Upper lobe of right lung (tissue), 1 donor: ENCODE measurements at regions not wholly inside any gene's neighbourhood (a gene's known extent, or its start where the extent isn't known, plus 50 kb on each side); places are given as distances from the start of the nearest gene placed in this dataset.

Experiments used
- ATAC-seq: fragments of 200-7000 bp; cut with Tn5 transposase; one replicate; pipeline ENCODE4 v1.9.1; 2020; ENCODE audit warnings: mild to moderate bottlenecking, moderate library complexity
- DNase-seq: peaks from one replicate; pipeline ENCODE4 v3.0.0-alpha.2; 2020
- H3K27ac ChIP-seq: fragments of 200-600 bp; one replicate; pipeline ENCODE4 v1.8.0; 2022
- H3K27me3 ChIP-seq: fragments of 200-600 bp; one replicate; pipeline ENCODE4 v1.8.0; 2022; ENCODE audit warnings: mild to moderate bottlenecking
- H3K36me3 ChIP-seq: fragments of 200-600 bp; one replicate; pipeline ENCODE4 v1.8.0; 2022
- H3K4me1 ChIP-seq: fragments of 200-600 bp; one replicate; pipeline ENCODE4 v1.8.0; 2022
- H3K4me3 ChIP-seq: fragments of 200-600 bp; one replicate; pipeline ENCODE4 v1.8.0; 2022; ENCODE audit warnings: mild to moderate bottlenecking
- H3K9me3 ChIP-seq: fragments of 200-600 bp; one replicate; pipeline ENCODE4 v1.8.0; 2022
- intact Hi-C: fragments of 100-400 bp; cut with DNase I; formaldehyde crosslinking; loops from one replicate; pipeline ENCODE4 v1.11.0; 2022
- TF ChIP-seq, protein P1 (sequence below): fragments of 200-600 bp; IDR thresholded peaks from one replicate; pipeline ENCODE4 v1.8.0; 2022; ENCODE audit warnings: antibody characterized with exemption
- donor health status: DM: no; HTN: yes; CAD: no; lungs with severe emphysema.

DNA sequence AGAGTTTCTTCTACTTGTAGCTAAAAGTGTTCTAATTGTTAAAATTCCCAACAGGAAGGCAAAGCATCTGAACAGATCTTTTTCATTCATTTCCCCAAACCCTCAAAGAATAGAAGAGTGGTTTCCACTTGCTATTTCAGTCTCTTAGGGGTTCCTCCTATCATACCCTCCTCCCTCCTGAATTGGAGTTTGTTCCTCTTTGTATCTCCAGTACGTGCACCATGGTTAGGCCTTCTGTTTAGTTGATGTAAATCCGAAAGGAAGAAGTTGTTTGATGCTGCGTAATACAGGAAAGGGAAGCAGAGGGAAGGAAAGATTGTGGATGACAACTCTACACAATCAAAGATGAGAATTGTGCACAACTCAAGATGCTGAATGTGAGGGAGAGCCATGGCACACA is 303.6 kb downstream of the PIK3R1 start:
- no peak overlapping the region for H3K27ac ChIP-seq
- H3K4me3 ChIP-seq, result no peak overlapping the region
- DNase-seq (no peak), ATAC-seq (peak; percentile 49)
- TF ChIP-seq, protein P1, sequence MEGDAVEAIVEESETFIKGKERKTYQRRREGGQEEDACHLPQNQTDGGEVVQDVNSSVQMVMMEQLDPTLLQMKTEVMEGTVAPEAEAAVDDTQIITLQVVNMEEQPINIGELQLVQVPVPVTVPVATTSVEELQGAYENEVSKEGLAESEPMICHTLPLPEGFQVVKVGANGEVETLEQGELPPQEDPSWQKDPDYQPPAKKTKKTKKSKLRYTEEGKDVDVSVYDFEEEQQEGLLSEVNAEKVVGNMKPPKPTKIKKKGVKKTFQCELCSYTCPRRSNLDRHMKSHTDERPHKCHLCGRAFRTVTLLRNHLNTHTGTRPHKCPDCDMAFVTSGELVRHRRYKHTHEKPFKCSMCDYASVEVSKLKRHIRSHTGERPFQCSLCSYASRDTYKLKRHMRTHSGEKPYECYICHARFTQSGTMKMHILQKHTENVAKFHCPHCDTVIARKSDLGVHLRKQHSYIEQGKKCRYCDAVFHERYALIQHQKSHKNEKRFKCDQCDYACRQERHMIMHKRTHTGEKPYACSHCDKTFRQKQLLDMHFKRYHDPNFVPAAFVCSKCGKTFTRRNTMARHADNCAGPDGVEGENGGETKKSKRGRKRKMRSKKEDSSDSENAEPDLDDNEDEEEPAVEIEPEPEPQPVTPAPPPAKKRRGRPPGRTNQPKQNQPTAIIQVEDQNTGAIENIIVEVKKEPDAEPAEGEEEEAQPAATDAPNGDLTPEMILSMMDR, result no peak
- H3K9me3 ChIP-seq, result no peaks in the 10 kb centered on the region
- H3K4me1 ChIP-seq, result no peaks in the 10 kb centered on the region
- intact Hi-C loops, result no loop called here
- no peaks in the 10 kb centered on the region for H3K36me3 ChIP-seq
- H3K27me3 ChIP-seq, result no peaks in the 10 kb centered on the region

DNA sequence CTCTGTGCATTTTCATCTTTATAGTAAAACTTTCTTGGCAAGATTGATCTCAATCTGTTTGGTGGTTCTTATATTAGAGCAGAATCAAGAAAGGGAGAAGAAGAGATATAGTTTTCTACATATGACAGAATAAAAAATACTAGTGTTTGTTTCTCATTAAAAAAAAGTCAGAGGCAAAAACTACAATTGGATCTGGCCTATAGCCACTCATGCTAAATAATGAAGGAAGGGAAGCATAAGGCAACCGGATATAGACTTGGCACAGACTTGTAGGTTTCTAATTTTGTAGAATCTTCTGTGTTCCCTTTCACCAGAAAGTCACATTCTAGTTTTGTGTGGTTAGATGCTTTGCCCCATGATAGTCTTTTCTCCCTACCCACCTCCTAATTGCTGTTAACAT is 306.2 kb downstream of the PIK3R1 start:
- Histone ChIP-seq H3K4me1 (no peaks in the 10 kb centered on the region), H3K27ac (no peak overlapping the region), H3K4me3 (no peak overlapping the region), H3K9me3 (no peaks in the 10 kb centered on the region), H3K36me3 (no peaks in the 10 kb centered on the region), H3K27me3 (no peaks in the 10 kb centered on the region)
- no peak for DNase-seq
- TF ChIP-seq, protein P1, result no peak
- no peak for ATAC-seq
- intact Hi-C loops, result no loop called here

DNA sequence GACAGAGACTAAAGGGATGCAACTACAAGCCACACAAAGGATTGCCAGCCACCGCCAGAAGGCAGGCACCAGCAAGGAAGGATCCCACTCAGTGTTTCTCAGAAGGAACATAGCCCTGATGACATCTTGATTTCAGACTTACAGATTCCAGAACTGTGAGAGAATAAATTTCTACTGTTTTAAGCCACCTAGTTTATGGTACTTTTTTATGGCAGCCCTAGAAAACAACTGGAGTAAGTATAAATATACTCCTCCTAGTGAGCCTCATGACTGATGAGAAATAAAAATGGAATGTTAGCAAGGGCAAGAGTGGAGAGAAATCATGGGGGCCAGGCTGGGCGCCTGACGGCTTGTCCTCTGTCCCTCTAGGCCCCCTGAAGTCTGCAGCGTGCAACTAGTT is 307.3 kb downstream of the PIK3R1 start:
- ATAC-seq (no peak), DNase-seq (no peak)
- no peaks in the 10 kb centered on the region for H3K4me1 ChIP-seq
- TF ChIP-seq, protein P1, result no peak
- H3K27ac ChIP-seq, result no peak overlapping the region
- H3K27me3 ChIP-seq, result no peaks in the 10 kb centered on the region
- no peak overlapping the region for H3K4me3 ChIP-seq
- intact Hi-C loops, result no loop called here
- no peaks in the 10 kb centered on the region for H3K36me3 ChIP-seq
- H3K9me3 ChIP-seq, result no peaks in the 10 kb centered on the region

DNA sequence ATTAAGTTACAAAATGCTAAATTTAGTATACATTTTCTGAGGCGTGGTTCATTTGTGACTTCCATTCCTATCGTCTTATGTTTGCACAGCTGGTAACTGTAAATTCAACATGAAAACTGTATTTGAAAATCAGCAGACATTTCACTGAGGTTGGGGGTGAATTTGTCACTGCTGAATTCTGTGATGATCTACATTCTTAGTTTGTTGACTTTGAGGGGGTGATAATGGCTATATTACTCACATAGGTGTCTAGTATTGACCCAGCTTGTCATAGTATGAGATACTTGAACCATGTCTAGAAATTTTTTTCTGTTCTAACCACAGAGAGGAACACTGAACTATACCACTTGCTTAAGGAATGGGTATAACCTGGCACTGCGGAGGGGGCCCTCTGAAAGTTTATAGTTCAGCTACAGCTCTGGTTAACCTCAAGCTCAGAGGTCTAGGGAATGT is 313.3 kb downstream of the PIK3R1 start:
- no peaks in the 10 kb centered on the region for H3K36me3 ChIP-seq
- H3K9me3 ChIP-seq, result no peaks in the 10 kb centered on the region
- TF ChIP-seq, protein P1, result no peak
- no peak overlapping the region for H3K4me3 ChIP-seq
- H3K4me1 ChIP-seq, result no peaks in the 10 kb centered on the region
- ATAC-seq, result no peak
- no peak overlapping the region for H3K27ac ChIP-seq
- H3K27me3 ChIP-seq, result no peaks in the 10 kb centered on the region
- intact Hi-C loops, result no loop called here
- no peak for DNase-seq

DNA sequence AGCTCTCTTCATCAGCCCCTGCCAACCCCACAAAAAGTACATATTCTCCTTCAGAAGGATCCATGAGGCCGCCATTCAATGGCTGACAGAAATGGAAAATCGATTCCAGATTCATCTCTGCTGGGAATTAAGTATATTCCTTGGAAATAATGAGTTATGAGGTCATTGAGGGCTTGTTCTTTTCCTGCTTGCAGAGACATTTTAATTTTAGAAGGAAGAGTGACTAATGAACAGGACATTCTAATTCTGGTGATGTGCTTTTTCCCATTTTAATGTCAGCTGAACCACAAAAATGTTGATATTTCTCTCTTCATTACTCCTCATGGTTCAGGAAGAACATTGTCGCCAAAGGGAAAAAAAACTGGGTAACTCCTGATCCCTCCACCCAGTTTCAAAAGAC is 314.0 kb downstream of the PIK3R1 start:
- Histone ChIP-seq H3K27me3 (no peaks in the 10 kb centered on the region), H3K9me3 (no peaks in the 10 kb centered on the region), H3K27ac (no peak overlapping the region), H3K4me1 (peaks cover 2% of the 10 kb centered on the region), H3K4me3 (no peak overlapping the region), H3K36me3 (no peaks in the 10 kb centered on the region)
- TF ChIP-seq, protein P1, result no peak
- intact Hi-C loops, result no loop called here
- DNase-seq (no peak), ATAC-seq (no peak)

DNA sequence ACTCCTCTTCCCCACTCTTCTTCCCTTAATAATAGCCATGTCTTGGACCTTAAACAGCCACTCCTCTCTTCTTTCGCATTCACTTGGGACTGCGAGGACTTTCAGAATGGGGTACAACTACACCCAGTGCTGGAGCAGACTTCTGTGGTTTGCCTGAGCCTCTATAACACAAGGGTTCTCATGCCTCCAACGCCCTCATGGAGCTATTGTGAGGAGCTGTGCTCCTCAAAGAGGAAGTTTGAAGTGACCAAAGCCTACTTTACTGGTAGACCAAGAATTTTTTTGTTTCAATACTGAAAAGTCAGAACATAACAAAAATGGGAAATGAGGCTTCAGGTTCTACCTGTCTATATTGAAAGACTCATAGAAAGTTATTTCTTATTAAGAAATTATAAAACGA is 316.4 kb downstream of the PIK3R1 start:
- no peak for ATAC-seq
- intact Hi-C loops, result no loop called here

More for the DNA sequence above, 316.4 kb downstream of the PIK3R1 start:
- H3K36me3 ChIP-seq, result no peaks in the 10 kb centered on the region
- H3K4me3 ChIP-seq, result no peak overlapping the region
- TF ChIP-seq, protein P1, result no peak
- no peaks in the 10 kb centered on the region for H3K9me3 ChIP-seq
- H3K4me1 ChIP-seq, result peaks cover 4% of the 10 kb centered on the region
- DNase-seq, result no peak
- no peaks in the 10 kb centered on the region for H3K27me3 ChIP-seq
- H3K27ac ChIP-seq, result no peak overlapping the region
